HepG2 (cell line): ENCODE measurements at regions not wholly inside any gene's neighbourhood (a gene's known extent, or its start where the extent isn't known, plus 50 kb on each side); places are given as distances from the start of the nearest gene placed in this dataset.

ENCODE experiments used
- AFF4 ChIP-seq: sonication (generic); formaldehyde crosslinking; IDR thresholded peaks from 2 replicates; pipeline ENCODE4 v1.4.0; 2020; ENCODE audit warnings: missing genetic modification reagents
- ETV6 ChIP-seq: sonication (generic); formaldehyde crosslinking; conservative IDR thresholded peaks from 2 replicates; pipeline ENCODE4 v1.4.0; 2020; ENCODE audit warnings: missing genetic modification reagents
- EZH2 ChIP-seq: conservative IDR thresholded peaks from 2 replicates; pipeline ENCODE4 v1.6.1; 2012; ENCODE audit warnings: mild to moderate bottlenecking, low read depth, low read length, moderate library complexity
- HNRNPUL1 ChIP-seq: fragments of 200-400 bp; formaldehyde crosslinking; IDR thresholded peaks from 2 replicates; pipeline ENCODE4 v1.6.1; 2017; ENCODE audit warnings: low read depth, mild to moderate bottlenecking, low read length, moderate library complexity
- JUNB ChIP-seq: sonication (generic); formaldehyde crosslinking; IDR thresholded peaks from 2 replicates; pipeline ENCODE4 v1.8.0; 2022; ENCODE audit warnings: missing genetic modification reagents, mild to moderate bottlenecking, borderline replicate concordance
- MAFF ChIP-seq: IDR thresholded peaks from 2 replicates; pipeline ENCODE4 v1.6.1; 2011; ENCODE audit warnings: low read depth, low read length, improper control_type of control experiment
- MEIS1 ChIP-seq: sonication (generic); formaldehyde crosslinking; IDR thresholded peaks from 2 replicates; pipeline ENCODE4 v1.9.0; 2021; ENCODE audit warnings: mild to moderate bottlenecking, missing genetic modification reagents, moderate library complexity, borderline replicate concordance
- NFIB ChIP-seq: sonication (generic); formaldehyde crosslinking; IDR thresholded peaks from 2 replicates; pipeline ENCODE4 v1.9.0; 2021; ENCODE audit warnings: missing genetic modification reagents, mild to moderate bottlenecking, borderline replicate concordance
- RFX5 ChIP-seq: IDR thresholded peaks from 2 replicates; pipeline ENCODE4 v1.6.1; 2011; ENCODE audit warnings: low read depth, low read length, improper control_type of control experiment
- SRSF1 ChIP-seq: fragments of 200-400 bp; formaldehyde crosslinking; optimal IDR thresholded peaks from 2 replicates; pipeline ENCODE3; 2017; ENCODE audit warnings: mild to moderate bottlenecking, low read depth, low read length, moderate library complexity
- ZBTB1 ChIP-seq: sonication (generic); formaldehyde crosslinking; IDR thresholded peaks from 2 replicates; pipeline ENCODE4 v1.4.0; 2020; ENCODE audit warnings: missing genetic modification reagents, borderline replicate concordance
- ZC3H13 ChIP-seq: sonication (generic); formaldehyde crosslinking; IDR thresholded peaks from 2 replicates; pipeline ENCODE4 v1.8.1; 2023; ENCODE audit warnings: mild to moderate bottlenecking, missing genetic modification reagents, moderate library complexity
- TF ChIP-seq, protein P1 (sequence below): sonication (generic); formaldehyde crosslinking; IDR thresholded peaks from 2 replicates; pipeline ENCODE4 v1.5.0; 2020; ENCODE audit warnings: missing genetic modification reagents
- TF ChIP-seq, protein P2 (sequence below): sonication (generic); formaldehyde crosslinking; IDR thresholded peaks from 2 replicates; pipeline ENCODE4 v1.5.0; 2020; ENCODE audit warnings: mild to moderate bottlenecking, missing genetic modification reagents, moderate library complexity

- no peak for TF ChIP-seq HNRNPUL1
- no peak for TF ChIP-seq JUNB
- no peak for TF ChIP-seq ZBTB1 (CRISPR knock-in tag)
- TF ChIP-seq ETV6 (CRISPR knock-in tag), result no peak
- TF ChIP-seq, protein P1, sequence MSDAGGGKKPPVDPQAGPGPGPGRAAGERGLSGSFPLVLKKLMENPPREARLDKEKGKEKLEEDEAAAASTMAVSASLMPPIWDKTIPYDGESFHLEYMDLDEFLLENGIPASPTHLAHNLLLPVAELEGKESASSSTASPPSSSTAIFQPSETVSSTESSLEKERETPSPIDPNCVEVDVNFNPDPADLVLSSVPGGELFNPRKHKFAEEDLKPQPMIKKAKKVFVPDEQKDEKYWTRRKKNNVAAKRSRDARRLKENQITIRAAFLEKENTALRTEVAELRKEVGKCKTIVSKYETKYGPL, result no peak
- TF ChIP-seq SRSF1, result no peak
- TF ChIP-seq MAFF, result no peak
- TF ChIP-seq NFIB (CRISPR knock-in tag), result no peak
- TF ChIP-seq, protein P2, sequence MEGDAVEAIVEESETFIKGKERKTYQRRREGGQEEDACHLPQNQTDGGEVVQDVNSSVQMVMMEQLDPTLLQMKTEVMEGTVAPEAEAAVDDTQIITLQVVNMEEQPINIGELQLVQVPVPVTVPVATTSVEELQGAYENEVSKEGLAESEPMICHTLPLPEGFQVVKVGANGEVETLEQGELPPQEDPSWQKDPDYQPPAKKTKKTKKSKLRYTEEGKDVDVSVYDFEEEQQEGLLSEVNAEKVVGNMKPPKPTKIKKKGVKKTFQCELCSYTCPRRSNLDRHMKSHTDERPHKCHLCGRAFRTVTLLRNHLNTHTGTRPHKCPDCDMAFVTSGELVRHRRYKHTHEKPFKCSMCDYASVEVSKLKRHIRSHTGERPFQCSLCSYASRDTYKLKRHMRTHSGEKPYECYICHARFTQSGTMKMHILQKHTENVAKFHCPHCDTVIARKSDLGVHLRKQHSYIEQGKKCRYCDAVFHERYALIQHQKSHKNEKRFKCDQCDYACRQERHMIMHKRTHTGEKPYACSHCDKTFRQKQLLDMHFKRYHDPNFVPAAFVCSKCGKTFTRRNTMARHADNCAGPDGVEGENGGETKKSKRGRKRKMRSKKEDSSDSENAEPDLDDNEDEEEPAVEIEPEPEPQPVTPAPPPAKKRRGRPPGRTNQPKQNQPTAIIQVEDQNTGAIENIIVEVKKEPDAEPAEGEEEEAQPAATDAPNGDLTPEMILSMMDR (CRISPR knock-in tag), result no peak
- TF ChIP-seq AFF4 (CRISPR knock-in tag), result no peak
- no peak for TF ChIP-seq RFX5
- TF ChIP-seq ZC3H13 (CRISPR knock-in tag), result no peak
- no peak for TF ChIP-seq EZH2
- no peak for TF ChIP-seq MEIS1 (CRISPR knock-in tag)
These were observed 568.7 kb downstream of the MED13L start for GRCh38 chr12:115708801-115709200.
